ENCODE measurements at regions not wholly inside any gene's neighbourhood (a gene's known extent, or its start where the extent isn't known, plus 50 kb on each side); places are given as distances from the start of the nearest gene placed in this dataset.
A peak's percentile ranks its signal among the peaks of the same experiment; 100 is the strongest.
"Not testable (repeated sequence)": the region's sequence is repeated elsewhere in the genome, so short reads cannot be mapped to it uniquely, and the experiment has no call there.

DNA sequence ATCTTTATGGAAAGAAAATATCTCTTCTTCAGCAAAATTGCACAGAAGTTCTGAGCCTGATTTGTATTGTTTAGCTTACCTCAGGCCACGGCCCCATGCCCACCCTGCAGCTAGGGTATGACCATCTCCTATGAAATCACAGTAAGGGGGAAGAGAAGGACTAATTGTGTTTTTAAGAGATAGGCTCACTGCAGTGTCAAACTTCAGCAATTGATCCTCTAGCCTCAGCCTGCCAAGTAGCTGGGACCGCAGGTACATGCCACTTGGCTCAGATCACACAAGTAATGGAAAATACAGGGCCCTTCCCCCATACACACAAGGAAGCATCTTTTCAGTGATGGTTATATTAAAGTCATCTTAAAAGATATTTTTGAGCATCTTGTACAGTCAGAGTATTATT lies 60.0 kb downstream of the DMAC1 start:
- no peak for DNase-seq

DNA sequence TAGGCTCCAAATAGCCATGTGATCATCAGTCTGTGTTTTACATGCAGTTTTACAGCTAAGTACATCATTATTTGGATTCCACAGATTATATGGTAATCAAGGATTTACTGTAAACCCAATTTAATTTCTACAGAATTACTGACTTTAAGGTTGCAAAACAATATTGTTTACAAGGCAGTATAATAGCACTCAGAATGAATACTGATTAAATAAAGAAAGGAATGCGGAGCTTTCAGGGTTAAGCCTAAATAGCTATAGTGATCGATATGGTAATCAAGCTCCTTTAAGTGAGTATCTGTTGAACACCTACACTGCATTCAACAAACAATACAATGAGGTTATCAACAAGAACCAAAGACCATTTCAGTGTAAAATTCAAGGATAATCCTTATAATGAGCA lies 64.3 kb downstream of the DMAC1 start:
- DNase-seq, result no peak

DNA sequence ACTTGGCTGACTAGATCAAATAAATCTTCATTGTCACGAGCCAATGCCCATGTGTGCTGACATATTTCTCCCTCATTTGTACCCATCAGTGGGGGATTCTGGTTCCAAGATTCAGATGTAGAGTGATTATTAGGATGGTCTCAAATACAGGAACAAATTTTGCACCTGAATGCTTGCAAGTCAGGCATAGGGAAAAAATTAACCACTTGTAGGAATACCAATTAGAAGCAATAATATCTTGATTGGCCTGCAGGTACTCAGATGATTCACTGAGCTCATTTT lies 69.5 kb downstream of the DMAC1 start:
- DNase-seq, result no peak

DNA sequence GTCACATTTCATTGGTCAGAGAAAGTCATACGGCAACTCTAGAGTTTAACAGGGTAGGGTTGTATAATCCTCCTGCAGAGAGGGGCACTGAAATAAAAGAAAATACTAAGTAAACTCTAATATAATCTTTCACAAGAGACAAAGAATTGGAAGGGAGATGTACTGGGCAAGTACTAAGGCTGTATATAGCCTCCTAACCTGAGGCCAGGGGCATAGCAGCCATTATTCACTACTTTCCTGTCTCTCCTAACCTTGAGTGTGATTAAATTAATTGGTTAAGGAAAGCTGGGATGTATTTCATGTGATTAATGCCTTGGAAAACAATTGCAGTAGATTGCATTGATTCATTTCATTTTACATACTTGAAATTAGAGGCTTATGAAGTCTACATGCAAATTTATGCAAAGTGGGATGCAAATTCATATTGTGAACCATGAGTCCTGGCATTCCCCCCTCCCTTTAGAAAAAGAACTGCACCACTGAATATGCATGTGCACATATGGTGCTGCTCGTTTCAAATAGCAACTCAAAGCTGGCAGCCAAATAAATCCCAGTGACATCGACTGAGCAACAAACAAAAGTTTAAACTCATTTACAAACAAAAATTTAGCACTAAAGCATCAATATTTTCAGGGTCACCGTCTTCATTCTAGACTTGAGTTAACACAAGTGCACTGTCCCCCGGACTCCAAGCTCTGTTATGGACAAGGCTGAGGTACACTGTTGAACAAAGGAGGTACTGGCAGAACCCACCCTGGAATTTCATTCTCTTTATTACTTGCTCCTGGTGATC lies 70.0 kb downstream of the DMAC1 start:
- no peak for DNase-seq

DNA sequence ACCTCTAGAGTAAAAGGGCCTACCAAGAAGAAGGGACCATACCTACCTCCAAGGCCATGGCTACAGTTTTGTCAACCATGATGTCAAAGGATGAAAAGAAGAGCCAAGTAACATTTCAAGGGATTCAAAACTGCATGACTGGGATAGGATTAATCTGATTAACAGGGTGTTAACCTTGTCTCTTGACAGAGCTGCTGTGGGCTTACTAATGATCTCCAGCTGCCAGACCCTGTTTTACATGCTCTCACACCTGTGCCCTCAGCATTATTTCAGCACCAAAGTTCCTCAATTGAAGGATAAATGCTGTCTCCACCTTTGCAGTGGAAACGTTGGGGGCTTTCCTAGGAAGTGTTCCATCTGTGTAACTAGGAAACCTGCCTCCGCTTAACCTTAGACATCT lies 78.3 kb downstream of the DMAC1 start:
- no peak for DNase-seq

DNA sequence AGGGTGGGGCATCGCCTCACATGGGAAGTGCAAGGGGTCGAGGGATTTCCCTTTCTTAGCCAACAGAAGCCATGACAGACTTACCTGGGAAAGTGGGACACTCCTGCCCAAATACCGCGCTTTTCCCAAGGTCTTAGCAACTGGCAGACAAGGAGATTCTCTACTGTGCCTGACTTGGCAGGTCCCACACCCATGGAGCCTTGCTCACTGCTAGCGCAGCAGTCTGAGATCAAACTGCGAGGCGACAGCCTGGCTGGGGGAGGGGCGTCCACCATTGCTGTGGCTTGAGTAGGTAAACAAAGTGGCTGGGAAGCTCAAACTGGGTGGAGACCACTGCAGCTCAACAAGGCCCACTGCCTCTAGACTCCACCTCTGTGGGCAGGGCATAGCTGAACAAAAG lies 86.5 kb downstream of the DMAC1 start:
- not testable (repeated sequence) for DNase-seq

DNA sequence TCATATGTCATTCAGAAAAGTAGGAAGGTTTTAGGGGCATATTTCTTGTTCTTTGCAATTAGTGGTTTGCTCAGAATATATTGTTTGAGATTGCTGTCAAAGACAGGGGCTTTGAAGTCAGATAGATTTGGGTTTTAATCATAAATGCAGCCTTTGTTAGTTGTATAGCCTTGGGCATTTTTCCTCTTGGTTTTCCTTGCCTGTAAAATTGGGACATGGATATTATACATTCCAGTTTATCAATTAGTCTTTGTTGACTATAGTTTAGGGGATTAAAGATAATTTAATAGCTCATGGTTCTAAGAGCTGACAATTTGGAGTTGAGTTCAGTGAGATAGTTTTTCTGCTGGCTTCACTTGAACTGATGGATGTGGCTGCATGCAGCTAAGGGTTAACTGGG lies 88.9 kb downstream of the DMAC1 start:
- no peak for DNase-seq

DNA sequence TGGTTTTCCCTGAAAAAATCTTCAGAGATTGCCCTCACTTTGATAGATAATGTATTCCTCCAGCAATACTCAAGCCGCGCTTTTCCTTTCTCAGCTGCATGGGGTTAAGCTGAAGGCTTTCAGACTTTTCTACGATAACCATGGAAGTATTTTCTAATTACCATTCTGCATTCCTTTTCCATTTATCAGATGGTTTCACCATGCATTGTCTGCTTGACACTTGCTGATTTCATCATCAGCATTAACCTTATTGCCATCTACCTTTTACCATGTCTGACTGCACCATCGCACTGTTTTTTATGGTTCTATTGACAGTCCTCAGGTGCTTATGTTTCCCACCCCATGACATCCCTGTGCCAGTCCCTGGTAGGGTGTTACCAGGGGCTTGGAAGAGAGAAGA lies 91.6 kb downstream of the DMAC1 start:
- no peak for DNase-seq

DNA sequence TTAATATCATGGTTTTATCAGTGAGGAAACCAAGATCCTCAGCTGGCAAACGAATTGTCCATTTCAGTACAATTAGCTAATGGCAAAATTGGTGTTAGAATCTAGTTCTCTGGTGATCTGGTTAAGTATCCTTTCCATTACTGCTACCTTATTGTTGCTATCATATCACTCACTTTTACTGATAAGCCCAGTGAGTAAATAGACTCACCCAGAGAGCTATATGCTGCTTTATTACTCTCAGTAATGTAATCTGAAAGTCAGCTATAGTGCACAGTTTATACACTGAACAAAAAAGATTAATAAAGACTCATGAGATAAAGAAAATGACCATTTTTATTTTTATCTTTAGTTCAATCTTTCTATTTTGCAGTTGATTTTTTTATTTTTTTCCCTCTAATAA lies 95.0 kb downstream of the DMAC1 start:
- DNase-seq, result no peak

DNA sequence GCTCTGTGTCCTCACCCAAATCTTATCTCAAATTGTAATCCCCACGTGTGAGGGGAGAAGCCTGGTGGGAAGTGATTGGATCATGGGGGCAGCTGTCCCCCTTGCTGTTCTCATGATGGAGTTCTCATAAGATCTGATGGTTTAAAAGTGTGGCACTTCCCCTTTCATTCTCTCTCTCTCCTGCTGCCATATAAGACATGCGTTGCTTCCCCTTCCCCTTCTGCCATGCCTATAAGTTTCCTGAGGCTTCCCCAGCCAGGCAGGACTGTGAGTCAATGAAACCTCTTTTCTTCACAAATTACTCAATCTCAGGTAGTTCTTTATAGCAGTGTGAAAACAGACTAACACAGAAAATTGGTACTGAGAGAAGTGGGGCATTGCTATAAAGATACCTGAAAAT lies 107.7 kb downstream of the DMAC1 start:
- no peak for DNase-seq

DNA sequence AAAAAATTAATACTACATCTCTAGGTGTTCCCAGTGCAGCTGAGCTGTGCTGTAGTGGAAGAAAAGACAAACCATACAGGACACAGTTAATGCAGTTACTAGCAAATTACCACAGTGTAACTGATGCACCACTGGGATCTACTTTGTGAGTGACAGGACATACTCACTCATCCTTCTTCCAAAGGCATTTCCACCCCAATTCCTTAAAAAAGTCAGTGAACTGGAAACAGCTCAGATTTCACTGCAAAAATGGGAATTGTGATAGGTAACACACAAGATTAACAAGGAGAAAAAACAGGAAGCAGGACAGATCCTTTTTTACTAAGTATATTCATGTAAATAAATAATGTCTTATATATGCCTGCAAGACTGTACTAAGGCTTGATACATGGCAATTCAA lies 109.6 kb downstream of the DMAC1 start:
- no peak for DNase-seq

DNA sequence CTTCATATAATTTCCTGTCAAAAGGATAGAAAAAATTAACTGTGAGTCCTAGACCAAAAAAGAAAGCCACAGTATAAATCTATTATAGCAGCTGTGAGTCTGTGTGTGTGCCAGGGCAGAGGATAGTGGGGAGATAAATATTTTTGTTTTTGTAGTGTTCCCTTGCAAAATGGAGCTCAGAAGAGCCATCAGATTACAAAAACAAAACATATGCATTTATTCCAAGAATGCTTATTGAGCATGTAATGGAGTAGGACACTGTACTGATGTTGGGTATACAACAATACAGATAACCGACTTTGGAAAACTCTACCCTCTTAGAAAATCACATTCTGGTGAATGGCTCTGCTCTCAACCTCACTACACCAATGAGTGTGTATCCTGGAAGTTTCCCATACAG lies 111.0 kb downstream of the DMAC1 start:
- DNase-seq, result no peak

DNA sequence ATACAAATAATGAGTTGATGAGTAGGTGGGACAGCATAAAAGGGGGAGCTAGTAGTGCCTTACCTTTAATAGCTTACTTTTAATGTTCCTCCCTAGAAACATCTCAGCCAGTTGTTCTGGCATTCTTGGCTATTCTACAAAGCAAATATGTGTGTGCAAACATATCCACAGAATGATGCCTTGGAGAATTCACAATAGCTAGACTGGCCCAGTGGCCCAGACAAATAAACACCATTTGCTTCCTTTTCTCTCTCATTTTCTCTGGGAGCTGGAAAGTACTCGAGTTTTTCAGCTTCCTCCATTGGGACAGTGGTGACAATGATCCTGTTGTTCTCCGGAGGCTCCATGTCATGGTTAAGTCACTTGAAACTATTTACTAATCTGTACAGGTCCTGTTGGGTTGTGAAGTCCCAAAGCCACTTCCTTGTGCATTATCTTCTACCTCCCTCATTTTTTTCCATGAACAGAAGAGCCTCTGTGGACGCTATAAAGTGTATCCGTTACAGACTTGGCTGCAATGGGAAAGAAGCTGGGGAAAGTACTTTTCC lies 122.9 kb downstream of the DMAC1 start:
- no peak for DNase-seq

DNA sequence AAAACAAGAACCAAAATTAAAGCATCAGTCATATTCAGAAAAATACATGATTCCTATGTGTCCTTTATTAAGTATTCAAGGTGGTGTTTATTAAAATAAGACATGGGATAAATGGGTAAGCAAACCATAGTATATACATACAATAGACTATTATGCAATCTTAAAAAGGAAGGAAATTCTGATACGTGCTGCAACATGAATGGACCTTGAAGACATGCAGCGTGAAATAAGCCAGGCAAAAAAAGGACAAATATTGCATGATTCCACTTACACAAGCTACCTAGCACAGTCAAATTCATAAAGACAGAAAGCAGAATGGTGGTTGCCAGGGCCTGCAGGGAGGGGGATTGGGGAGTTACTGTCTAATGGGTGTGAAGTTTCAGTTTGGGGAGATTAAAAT lies 127.7 kb downstream of the DMAC1 start:
- DNase-seq, result no peak

DNA sequence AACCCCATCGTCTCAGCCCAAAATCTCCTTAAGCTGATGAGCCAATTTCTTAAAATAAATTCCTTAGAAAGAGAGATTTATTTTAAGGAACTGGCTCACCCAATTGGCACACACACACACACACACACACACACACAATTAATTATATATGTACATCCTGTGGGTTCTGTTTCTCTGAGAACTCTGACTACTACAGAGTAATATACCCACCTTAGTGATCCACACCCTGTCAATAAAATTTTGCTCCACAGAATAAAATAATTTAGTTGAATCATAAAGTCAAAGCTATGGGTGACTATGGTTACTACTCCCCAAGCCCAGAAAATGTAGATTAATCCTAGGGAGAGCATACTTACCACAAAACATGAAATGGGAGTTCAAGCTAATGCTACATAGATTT lies 131.0 kb downstream of the DMAC1 start:
- no peak for DNase-seq

DNA sequence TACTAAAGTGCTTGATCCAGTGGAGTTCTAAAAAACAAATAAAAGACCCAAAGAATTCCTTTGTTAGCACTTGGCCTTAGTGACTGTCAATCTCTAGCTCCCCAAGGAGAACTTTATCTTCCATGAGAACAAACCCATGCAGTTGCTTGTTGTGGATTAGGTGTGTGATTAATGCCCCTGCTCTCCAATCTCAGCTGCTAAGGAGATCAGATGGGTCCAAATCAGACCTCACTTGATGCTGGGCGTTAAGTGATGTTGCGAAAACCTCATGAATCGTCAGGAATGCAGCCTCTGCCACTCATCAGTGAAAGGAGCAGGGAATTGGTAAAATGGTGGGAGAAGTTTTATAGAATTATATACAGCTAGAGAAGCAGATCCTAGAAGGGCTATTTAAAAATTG lies 133.7 kb downstream of the DMAC1 start:
- no peak for DNase-seq

DNA sequence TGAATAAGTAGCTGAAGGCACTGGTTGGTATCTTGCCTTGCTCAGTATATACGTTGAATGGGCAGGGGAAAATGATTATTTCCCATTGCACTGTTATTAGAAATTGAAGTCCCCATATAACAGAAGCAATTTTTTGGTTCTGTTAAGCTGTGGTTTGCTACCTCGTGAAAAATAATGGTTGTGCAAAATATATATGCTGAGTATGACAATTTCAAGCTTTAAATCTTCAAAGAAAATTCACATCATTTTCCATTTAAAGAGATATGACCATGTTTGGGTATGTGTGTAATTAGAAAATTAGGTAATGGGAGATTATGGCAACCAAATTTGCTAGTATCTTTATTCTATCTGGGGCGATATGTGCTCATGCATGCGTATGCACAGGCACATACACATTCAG lies 139.8 kb downstream of the DMAC1 start:
- DNase-seq, result no peak

DNA sequence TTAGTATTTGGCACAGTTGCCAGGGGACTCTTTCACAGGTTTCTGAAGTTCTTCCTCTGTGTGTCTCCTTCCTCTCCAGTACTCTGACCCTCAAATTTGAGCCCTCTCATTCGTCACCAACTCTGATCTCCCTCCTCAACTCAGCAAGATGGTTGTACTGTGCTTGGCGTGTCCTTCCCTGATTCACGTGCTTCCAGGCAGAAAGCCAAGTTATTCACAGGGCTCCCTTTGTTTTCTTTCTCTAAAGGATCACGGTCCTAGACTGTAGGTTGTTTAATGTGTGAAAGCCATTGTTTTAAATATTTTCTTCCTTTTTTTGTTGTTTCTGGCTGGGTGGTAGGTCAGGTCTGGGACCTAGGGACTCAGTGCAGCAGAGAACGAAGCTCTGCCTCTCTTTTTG lies 142.9 kb downstream of the DMAC1 start:
- DNase-seq, result peak; percentile 24

DNA sequence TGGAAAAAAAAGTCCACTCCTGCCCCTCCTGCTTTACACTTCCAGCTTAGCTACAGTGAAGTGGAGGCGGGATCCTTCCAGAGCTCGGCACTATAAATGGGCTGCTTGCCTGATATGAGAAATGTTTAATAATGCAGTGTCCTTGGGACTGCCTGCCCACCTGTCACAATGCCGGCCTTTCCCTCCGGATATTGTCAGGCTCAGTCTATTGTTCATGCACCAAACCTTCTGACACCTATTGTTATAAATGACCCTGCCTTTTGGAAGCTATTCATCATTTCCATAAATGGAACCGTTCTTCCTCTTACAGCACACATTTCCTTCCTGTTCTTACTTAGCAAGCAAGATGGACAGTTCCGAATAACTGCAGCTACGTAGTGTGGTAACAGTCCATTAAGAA lies 146.3 kb downstream of the DMAC1 start:
- DNase-seq, result no peak

DNA sequence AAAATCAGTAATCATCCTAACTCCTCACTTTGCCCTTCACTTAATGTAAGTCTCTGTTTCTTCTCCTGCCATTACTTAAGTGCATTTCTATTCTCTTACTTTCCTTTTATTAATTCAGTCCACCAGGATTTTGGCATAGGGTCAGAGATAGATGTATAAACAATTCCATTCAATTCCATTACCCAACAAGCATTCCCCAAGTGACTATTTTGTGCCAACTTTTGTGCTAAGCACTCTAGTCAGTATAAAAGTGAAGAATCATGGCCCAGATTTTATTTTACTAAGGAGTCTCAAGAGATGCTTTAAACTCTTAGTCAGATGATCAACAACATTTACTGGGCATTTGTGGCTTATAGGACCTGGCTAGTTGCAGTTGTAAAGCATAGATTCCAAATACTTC lies 159.3 kb downstream of the DMAC1 start:
- DNase-seq, result no peak

DNA sequence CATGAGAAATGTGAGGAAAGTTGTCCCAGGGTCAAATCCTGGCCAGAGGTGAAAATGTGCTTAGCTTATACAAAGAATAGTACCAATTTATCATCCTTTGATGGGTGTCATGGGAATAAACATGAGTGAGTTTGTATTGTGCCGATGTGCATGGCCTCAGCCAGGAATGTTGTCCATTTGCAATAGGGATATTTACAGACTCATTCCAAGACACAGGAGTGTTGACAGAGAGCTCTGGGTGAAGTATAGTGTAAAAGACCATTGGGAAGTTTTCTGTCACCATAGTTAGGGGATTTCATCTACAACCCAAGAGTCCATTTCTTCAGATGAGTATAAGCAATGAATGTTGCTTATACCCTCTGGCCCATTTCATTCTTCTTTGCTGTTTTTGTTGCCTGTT lies 160.1 kb downstream of the DMAC1 start:
- DNase-seq, result no peak

DNA sequence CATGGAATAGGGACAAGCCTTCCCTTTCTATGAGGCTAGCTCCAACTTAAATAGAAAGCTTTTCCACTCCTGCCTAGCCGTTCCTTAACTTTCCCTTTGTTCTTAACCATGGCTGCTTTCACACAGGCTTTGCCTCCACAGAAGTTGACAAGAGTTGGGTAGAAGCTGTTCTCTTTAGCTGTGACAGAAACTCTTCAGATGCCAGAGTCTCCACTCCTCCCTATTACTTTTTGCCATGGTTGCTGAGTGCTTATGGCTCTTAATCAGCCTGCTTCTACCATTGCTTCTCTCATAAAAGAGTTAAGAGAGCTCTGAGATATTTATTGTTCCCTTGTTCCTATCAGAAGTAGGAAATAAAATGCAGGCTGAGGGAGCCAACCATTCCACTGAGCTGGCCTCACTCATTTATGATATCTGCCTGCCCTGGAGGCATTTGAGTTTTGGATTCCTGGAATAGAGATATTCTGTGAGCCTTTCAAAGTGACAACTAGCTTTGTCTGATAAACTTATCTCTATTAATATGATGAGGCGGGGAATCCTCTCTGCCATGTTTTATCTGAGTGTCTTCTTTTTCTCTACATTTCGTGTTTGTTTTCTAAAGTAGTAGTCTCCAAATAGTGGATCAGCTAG lies 162.6 kb downstream of the DMAC1 start:
- no peak for DNase-seq

DNA sequence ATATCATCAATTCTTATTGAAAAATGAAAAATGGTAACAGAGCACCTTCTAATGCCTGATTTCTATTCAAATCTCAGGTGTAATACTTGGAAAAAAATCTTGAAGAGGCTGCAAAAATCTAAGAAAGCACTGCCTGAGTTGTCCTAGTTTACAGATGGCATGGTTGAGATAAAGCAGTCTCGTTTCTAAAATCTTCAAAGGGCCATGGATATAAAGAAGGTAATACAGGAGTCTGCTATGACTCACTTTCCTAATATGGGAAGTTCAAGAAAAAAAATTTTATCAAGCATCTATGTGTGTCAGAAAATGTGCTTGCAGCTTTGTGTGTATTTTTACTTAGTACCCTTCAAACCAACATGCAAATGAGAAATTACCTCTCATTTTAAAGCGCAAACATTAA lies 163.3 kb downstream of the DMAC1 start:
- no peak for DNase-seq

DNA sequence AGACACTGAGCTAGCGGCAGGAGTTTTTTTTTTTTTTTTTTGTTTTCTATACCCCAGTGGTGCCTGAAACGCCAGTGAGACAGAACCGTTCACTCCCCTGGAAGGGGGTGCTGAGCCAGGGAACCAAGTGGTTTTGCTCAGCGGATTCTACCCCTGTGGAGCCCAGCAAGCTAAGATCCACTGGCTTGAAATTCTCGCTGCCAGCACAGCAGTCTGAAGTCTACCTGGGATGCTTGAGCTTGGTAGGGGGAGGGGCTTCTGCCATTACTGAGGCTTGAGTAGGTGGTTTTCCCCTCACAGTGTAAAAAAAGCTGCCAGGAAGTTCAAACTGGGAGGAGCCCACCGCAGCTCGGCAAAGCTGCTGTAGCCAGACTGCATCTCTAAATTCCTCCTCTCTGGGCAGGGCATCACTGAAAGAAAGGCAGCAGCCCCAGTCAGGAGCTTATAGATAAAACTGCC lies 173.0 kb downstream of the DMAC1 start:
- DNase-seq, result not testable (repeated sequence)

DNA sequence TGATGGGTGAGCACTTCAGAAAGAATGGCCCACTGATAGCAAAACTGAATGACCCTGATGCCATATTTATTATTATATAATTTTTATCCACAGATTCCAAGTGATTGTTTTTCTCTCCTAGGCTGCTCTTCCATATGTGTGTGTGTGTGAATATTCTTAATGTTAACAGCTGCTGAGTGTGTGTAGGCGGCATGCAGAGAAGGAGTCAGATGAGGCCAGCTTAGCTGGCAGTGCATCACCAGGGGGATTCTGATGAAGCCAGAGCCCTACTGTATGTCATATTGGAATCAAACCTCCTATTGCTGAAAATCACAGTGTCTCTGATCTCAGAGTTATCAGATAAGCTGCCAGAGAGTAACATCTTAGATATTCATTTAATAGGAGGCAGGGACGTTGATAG lies 177.1 kb downstream of the DMAC1 start:
- no peak for DNase-seq

Data from NCI-H748 treated with DMSO at 0.1 percent for 48 hours (cell line).